ENCODE measurements at regions not wholly inside any gene's neighbourhood (a gene's known extent, or its start where the extent isn't known, plus 50 kb on each side); places are given as distances from the start of the nearest gene placed in this dataset.

DNA sequence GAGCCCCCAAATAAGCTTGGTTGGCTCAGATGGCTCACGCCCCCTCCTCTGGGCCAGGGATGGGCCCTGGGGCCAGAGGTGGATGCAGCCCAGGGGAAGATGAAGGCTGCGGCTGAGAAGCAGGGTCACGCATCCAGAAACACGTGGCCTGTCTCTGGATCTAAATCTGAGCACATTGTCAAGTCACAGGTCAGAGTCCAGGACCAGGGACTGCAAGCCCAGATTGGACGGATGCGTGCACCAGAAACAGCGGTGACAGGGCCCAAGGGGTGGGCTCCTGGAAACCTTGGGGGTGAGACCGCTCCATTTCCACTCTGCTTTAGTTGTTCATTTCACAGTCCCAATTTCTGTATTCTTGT is 226.2 kb downstream of the ACKR3 start:
- DNase-seq (ENCODE audit: low read depth, low spot score), result no peak

- no peak for DNase-seq (ENCODE audit: low read depth, low spot score)
Observed at GRCh38 chr2:236796236-236796635, 226.6 kb downstream of the ACKR3 start.

DNA sequence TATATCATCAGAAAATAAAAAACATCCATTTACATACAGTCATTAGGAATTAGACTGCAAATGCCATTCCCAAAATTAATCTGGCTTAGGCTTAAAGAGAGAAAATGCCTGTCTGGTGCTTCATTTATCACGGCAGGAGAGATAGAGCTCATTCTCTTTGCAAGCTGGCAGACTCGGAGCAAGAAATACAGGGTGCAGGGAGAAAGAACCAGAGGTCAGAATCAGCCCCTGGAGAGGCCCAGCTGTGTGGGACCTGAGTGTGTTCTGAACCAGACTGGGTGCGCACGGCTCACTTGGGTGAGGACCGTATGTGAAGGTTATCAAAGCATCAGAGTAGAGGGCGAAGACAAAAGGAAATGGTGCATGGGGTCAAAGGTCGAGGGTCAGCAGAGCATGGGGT is 227.8 kb downstream of the ACKR3 start:
- DNase-seq (ENCODE audit: low read depth, low spot score), result no peak

GRCh38 chr2:236798491-236798890 is 228.9 kb downstream of the ACKR3 start:
- no peak for DNase-seq (ENCODE audit: low read depth, low spot score)

DNA sequence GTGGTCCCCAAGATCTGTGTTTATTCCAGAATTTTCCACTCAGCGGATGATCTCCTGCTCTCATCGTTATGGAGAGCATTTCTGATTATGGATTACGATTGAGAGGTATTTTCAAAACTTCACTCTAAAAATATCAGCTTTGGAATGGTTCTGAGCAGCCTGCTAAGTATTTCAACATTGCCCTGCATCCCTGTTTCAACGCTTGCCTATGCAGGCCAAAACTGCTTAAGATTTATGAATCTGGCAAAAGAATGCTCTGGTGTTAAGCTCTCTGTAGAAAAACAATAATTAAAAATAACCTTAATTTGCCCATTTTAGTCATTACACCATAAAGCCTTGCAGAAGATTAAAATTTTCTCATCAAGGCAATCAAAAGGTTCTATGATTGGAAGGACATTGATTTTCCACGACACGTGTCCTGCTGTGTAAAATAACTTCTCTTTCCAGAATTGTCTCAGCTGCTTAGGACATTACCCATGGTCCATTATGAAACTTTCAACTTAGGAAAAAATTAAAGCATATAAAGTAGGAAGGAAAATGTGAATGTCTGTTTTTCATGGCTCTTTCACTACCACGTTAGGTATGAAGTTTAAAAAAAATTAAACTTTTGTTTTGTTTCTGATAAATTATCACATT is 229.9 kb downstream of the ACKR3 start:
- no peak for DNase-seq (ENCODE audit: low read depth, low spot score)

DNA sequence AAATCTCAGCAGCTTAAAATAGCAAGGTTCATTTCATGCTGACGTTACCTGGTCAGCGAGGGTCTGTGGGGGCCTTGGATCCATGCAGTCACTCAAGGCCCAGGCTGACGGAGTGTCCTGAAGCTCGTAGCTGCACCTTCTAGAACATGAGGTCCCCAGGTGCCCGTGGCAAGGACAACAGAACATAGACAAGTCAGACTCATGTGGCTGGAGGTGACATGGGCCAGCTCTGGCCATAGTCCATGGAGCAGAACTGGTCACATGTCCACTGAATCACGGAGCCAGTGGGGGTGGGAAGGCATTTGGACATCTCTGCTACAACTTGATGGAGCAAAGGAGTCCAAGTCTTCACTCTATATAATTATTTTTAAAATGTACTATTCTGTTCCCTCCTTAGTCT is 233.2 kb downstream of the ACKR3 start:
- no peak for DNase-seq (ENCODE audit: low read depth, low spot score)

DNA sequence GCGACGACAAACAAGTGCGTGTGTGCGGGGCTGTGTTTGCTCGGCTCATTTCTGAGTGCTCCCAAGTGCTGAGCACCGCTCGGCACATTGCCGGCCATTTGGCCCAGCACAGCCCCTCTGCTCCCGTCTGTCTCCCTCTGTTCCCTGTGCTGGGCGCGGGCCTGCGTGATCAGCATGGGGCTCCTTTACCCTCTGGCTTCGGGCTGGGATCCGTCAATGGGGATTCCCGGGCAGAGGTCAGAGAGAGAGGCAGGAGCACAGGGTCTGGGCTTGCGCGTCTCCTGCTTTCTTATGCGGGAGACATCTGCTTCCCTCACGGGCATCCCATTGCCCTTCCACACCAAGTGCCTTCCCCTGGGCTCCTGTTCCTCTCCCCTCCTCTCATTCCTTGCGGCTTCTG is 234.0 kb downstream of the ACKR3 start:
- DNase-seq (ENCODE audit: low read depth, low spot score), result peak; percentile 23

DNA sequence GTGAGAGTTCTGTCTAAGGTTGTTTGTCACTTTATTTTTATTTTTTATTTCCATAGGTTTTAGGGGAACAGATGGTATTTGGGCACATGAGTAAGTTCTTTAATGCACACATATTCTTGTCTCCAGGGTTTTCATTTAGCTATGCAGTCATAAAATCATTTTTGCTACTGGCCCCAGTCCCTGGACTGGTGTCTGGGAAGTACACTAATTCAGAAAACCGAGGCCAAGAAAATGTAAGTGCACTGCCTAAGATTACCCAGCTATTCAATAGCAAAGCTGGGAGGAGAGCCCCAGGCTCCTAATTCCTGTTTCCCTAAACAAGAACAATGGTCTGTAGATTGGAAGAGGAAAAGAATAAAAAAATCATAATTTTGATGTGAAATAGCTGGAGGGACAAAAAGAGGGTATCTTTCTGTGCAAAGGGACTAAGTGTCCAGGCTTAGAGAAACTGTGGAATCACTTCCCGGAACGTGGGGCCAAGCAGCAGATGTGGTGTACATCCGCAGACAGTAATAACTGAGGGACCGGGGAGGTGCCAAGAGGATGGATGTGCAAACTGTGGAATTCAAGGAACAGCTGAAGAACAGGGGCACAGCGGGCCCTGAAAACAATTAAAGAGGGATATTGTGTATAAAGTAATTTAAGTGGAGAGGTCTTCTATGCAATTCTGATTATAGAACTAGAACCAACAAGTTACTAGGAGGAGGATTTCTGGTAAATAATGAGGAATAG is 236.3 kb downstream of the ACKR3 start:
- DNase-seq (ENCODE audit: low read depth, low spot score), result no peak

GRCh38 chr2:236809716-236810115 is 240.1 kb downstream of the ACKR3 start:
- DNase-seq (ENCODE audit: low read depth, low spot score), result no peak

GRCh38 chr2:236811062-236811656 is 241.5 kb downstream of the ACKR3 start:
- no peak for DNase-seq (ENCODE audit: low read depth, low spot score)

GRCh38 chr2:236813766-236814165 is 244.1 kb downstream of the ACKR3 start:
- DNase-seq (ENCODE audit: low read depth, low spot score), result no peak

DNA sequence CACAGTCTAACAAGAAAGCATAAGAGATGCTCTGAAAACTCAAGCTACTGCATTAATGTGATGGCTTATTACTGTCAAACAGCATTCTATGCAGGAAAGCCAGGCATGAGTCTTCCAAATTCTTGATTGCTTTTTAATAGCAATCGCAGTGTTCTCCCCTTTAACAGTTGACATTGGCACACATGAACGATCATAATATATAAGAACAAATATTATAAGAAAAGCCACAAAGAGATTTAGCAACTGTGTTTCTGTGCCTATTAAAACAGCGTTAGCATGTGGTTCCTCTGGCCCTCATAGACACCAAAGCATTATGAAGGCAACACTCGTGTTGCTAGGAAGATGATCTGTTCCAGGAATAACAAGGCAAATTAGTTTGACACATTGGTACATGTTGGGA is 245.0 kb downstream of the ACKR3 start:
- DNase-seq (ENCODE audit: low read depth, low spot score), result no peak

DNA sequence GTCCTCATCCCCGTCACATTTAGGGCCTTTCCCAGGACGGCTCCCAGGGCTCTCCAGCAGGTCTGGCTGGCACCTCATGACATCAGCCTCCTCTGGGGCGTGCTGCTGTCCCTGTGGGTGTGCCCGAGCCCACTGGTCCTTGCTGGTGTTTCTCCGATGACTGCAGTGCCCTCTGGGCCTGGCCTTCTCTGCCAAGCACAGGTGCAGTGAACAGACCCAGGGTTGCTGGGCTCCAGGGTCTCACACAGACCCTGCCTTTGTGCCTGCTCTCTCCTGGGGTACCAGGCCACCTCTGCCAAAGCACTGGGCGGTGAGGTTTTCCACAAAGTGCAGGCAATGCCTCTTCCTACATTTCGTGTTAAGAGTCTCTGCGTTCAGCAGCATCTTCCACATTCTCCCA is 246.1 kb downstream of the ACKR3 start:
- DNase-seq (ENCODE audit: low read depth, low spot score), result no peak

GRCh38 chr2:236816197-236817170 is 246.9 kb downstream of the ACKR3 start:
- no peak for DNase-seq (ENCODE audit: low read depth, low spot score)

DNA sequence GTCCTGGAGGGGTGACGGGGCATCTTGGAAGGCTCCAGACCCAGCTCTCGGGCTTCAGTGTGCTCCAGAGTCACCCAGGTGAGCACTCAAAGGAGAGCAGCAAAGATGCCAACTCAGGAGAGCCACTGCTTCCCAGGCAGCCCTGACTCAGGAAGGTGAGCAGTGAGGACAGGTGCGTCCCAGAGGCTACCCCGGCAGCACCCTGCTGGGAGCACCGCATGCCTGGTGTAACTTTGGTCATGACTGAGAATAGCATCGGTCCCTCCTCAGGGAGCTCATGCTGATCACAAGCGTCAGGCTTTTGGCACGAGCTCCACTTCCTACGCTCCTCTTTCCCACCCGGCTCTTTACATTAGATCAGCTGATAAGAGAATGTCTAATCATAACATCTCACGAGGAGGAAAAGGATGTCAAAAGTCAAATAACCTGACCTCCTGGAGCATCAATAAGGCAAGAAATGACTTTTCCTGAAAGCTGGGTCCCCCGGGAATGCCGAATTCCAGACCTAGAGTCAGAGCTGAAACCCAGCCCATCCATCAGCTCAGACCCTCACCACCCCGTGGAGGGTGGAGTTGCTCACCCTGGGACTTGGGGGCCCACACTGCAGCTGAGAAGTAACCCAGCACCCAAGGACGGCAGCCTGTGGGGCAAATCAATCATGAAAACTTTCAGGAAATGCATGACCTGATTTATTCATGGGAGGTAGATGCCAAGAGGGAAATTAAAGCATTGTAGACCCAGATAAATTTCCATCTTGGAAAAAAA is 248.8 kb downstream of the ACKR3 start:
- no peak for DNase-seq (ENCODE audit: low read depth, low spot score)

DNA sequence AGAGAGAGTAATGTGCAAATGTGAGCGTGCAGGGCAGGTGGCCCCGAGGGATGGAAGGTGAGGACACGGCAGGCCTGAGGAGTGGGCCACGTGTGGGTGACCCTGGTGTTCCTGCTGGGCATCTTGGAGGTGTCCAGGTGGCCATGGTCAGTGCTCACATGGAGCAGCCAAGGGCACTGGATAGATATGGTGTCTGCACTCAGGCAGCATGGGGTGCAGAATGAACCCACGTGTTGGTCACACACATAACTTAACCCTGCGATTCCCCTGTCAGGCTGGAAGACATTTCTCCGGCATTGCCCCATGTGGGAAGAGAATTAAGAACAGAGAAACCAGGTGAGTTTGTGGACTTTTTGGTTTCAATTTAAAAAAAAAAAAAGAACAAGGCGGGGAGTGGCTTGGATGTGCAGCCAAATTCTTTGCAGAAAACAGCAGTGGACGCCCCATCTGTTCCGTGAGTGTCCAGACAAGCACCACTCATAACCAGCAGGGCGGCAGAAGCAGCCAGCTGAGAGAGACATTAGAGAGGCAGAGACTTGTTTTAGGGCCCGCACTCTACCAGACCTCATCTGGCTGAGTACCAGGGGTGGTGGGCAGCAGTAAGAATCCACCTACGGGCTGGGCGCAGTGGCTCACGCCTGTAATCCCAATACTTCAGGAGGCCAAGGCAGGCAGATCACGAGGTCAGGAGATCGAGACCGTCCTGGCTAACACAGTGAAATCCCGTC is 249.8 kb downstream of the ACKR3 start:
- no peak for DNase-seq (ENCODE audit: low read depth, low spot score)

- no peak for DNase-seq (ENCODE audit: low read depth, low spot score)
Observed at GRCh38 chr2:236820763-236821344, 251.2 kb downstream of the ACKR3 start.

- no peak for DNase-seq (ENCODE audit: low read depth, low spot score)
Observed at GRCh38 chr2:236823041-236823629, 253.5 kb downstream of the ACKR3 start.

- DNase-seq (ENCODE audit: low read depth, low spot score), result no peak
Observed at GRCh38 chr2:236823963-236824362, 254.3 kb downstream of the ACKR3 start.

DNA sequence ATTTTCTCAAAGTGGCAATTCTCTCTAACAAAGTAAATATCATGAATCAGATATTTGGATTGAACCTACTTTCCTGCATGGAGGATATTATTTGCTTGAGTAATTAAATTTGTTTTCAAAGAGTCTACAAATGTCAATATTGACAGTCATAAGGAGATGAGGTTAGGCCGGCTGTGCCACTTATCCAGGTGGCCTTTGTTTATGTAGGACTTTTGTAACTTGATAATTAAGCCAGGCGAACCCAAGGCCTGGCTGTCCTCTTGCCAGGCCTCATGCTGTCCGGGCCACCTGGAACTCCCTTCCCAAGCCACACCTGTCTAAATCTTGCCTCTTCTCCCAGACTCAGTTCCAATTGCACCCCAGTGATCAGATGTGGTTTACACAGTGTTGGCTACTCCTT is 255.2 kb downstream of the ACKR3 start:
- no peak for DNase-seq (ENCODE audit: low read depth, low spot score)
